KG1 (cell line): ENCODE measurements at regions not wholly inside any gene's neighbourhood (a gene's known extent, or its start where the extent isn't known, plus 50 kb on each side); places are given as distances from the start of the nearest gene placed in this dataset.

Experiments used
- DNase-seq: peaks from one replicate; lab custom pipeline; 2025; lab: John Stamatoyannopoulos, UW

DNA sequence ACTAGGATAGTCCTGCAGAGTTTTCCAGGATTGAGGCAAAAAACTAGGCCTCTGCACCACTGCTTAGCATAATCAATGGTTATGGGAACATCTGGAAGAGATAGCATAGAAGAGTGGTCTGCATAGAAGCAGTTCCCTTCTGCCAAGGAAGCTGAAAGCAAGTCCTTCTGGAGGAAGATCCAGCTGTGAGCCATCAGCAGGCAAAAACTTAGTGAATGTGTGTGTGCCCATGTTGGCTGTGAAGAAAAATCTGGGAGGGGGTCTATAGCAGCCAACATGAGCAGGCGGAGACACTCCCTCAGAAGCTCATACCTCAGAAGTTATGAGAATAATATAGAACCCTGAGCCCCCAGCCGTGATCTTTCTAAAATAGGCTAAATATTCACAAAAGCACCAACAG is 228.1 kb upstream of the STEAP1 start:
- DNase-seq, result no peak

DNA sequence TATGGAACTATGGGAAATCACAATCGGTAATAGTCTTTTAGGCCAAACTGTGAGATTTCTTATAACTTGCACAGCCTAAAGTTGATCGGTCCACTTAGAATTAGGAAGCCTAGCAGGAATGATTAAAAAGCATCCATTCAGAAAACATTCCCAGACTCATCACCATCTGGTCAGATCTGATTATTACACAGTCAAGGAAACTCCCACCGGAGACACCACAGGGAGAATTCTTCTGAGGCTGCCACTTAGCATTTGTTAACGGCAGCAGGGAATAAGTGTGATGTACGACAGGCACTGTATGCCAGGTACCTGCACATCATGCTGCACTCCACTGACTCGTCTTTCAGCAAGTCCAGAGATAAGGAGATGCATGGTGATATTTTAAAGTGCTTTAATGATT is 227.6 kb upstream of the STEAP1 start:
- DNase-seq, result no peak

DNA sequence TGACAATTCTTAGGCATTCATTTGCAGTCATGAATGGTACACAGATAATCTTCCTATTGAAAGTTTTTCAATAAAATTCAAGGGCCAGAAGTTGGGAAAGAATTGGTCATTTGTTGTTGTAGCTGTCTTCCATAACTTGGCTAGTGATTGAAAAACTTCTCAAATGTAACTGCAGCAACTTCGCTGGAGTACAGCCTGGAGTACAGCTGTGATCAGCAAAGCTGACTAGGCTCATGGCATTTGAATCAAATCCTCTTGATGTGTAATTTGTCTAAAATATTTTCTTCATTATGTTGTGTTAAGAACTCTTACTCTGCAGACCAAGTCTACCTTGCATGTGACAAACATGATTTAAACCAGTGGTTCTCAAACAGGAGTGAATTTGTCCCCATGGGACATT is 226.5 kb upstream of the STEAP1 start:
- no peak for DNase-seq

DNA sequence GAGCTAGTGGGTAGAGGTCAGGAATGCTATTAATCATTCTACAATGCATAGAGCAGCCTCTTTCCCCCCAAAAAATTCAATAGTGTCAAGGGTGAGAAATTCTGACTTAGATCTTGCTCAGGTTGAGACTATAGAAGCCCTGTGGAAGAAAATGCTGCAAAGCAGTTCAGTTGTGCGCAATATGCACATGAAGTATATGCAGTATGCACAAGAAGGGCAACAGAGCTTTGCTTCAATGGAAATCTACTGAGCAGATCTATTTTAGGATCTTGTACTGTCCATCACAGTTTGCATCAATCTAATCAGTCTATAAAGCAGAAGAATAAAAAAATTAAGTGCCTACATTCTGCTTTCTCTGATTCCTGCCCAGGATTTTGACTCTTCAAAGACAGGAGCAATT is 225.8 kb upstream of the STEAP1 start:
- no peak for DNase-seq

DNA sequence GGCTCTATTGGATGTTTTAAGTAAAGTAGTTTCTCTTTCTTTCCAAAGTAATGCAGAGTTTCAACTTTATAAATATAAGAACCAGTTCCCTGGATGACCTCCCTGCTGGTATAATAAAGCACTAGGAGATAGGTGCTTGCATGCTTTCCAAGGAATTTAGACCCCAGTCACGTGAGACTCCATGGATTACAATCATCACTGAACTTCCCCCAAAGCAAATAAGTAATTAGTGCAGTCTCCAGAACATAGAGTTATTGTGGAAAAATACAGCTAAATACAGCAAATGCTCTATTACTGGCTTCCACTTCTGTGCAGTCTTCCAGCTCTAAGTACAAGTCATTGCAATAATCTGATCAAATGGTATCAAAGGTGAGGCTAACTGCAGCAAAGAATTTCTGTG is 220.2 kb upstream of the STEAP1 start:
- no peak for DNase-seq

DNA sequence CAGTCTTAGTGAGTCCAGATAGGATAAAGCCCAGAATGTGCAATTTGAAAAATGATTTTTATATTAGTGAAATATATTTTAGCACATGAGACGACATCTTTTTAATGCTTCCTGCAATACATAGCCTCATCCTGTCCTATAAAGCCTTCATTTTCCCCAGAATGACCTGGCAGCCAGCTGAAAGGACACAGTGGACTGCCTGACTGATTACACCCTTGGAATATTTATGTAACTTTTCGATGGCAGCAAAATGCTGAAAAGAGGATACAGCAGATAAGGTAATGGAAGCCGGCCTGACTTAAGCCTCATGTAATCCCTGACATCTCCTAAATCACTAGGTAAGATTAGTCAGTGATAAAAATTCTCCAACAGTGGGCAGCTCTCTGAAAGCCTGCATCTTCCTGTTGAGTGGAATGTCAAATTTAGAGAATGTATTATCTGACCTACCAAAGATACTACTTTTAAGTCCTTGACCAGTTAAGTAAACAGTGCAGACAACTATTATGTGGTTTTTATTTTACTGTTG is 210.7 kb upstream of the STEAP1 start:
- DNase-seq, result no peak

DNA sequence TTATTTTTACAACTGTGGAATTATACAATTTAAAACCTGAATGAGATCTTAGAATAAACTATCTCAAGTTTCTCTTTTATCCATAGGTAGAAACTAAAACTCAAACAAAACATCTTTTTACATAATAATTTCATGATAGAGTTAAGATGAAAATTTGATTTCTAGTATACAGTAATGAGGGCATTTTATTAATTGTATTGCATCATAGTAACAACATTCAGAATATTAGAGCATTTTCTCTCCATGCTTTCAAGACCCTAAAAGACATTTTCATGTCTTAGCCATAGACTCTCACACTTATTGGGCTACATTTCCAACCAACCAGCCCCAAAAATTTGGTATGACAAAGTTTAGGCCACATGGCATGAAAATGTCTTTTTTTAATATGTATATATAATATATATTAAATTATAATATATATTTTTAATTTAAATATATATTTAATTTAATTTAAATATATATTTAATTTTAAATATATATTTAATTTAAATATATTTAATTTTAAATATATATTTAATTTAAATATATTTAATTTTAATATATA is 195.7 kb upstream of the STEAP1 start:
- no peak for DNase-seq

DNA sequence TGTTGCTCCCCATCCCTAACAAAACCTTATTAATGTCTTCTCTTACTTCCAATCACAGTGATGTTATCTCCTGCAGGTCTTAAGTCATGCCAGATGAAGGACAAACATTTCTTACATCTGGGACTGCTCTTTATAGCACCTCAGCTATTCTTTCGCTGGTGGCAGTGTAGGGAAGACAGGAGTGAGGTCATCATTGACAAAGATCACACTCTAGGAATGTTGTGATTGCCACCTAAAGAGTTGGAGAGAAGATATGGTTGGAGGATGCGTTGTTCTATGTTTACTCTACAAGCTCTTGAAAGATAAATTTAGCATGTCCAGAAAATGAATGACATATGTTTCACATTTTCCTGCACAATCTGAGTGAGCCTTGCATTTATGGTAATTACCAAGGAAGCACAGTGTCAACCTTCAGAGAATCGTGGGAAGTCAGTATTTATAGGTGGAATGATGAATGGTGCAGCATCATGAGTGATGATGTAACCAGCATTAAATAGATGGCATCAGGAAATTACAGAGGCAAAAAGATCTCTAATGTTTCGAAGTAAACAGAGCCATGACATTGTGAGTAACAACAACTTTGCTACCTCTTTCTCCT is 188.1 kb upstream of the STEAP1 start:
- DNase-seq, result no peak

DNA sequence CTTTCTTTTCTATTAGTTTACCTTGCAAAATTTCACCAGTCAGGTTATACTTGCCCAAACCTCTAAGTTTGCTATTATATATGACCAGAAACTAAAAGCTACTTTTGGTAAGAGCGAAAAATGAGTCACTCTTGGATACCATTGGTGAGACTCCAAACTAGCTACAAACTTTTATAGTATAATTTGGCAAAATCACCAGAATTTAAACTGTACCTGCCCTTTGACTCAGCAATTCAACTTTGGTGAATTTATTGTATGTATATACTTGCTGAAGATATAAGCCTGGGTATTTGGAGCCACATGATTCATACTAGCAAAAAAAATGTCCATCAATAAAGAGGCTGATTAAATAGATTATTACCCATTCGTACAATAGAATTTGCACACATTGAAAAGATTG is 178.7 kb upstream of the STEAP1 start:
- DNase-seq, result no peak

DNA sequence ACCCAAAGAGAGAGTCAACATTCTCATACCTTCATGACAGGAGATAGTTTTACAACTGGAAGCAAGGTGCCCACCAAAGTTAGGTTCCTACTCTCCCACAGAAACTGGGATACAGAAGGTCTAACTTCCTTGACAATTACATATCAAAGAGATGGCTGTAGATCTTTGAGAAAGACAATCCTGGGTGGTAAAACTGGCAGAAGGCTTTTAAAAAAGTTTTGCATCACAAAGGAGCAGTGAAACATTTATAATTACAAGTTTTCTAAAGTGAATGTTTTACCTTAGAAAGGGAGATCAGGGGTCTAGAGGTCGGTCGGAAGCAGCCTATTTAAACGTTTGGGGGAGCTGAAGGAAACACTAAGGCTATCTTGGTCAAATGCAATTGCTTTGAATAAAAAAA is 166.6 kb upstream of the STEAP1 start:
- no peak for DNase-seq

DNA sequence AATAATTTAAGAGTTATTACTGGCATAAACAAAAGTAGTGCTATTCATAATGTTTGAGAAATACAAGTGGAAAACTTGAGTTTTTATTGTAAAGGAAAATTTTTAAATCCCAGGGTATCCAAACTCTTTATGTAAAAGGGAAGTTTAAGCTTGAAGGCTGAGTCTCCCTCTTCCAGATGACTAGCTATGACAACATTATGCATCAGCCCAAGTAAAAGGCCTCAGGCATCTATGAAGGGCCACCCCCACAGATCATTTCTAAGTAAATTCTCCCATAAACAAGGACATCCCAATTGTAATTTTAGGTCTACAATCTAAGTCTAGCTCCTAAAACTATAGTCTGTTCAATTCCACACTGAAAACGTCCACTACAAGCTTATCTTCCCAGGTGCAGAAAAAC is 166.2 kb upstream of the STEAP1 start:
- no peak for DNase-seq

DNA sequence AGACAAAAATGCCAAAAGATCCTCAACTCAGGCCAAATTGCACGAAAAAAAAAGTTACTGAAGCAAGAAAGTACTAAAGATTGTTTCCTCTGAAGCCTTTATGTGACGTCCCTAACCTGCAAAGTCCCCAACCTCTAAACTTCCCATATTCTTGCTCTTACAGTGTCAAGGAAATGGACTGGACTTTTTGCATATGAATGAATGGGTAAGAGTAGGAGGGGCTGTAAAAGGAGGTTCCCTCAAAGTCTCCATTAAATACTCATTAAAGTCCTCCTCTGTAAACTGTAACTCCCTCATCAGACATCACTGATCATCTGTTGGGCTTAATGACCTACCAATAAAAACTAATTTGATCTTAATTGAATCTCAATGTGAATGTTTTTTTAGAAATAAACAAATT is 164.8 kb upstream of the STEAP1 start:
- no peak for DNase-seq

DNA sequence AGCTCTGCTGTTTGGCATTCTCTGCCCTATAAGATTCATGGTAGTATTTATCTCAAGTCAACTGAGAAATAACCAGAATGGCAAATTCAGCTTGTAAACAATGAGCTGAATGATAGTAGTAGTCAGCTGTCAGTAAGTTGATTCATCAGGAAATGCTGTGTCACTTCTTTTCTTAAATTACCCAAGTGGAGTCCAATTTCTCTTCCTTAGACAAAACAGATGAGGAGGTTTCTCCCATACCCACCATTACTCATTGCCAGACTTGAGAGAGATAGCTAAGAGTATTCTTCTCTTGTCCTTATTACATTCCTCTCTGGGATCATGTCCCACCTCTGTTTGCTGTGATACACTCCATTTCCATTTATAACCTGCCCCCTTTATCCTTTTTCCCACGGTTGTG is 159.8 kb upstream of the STEAP1 start:
- DNase-seq, result no peak

DNA sequence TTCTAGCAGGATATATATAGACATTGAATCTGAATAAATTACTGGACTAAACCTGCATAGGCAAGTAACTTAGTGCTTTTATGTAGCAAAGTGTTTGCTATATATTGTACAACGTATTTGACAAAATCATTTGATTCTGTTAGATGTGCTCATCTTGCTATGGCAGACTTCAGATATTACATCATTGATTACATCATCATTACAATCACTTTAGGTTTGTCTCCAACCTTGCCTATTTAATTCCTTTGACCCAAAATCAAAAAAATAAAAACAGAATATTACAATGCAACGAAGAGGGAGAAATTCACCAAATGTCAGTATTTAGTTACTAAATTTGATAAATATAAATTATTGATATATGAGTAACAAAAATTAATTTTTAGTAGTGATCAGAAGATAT is 155.7 kb upstream of the STEAP1 start:
- DNase-seq, result no peak

DNA sequence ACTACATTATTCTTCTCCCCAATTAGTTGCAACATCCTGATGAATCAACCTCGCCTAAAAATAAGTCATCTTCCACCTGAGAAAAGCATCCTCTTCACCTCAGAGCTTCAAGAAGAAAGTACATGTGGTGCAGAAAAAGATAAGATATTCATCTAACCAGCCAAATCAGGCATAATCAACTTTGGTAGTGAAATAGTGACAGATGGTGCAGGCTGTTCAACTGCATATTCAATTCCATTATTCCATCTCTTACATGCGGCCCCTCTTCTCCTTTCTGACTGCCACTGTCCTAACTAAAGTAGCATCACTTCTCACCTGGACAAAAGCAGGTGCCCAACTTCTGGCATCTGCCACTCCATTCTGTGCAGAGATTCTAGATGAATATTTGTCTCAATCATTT is 148.4 kb upstream of the STEAP1 start:
- no peak for DNase-seq

DNA sequence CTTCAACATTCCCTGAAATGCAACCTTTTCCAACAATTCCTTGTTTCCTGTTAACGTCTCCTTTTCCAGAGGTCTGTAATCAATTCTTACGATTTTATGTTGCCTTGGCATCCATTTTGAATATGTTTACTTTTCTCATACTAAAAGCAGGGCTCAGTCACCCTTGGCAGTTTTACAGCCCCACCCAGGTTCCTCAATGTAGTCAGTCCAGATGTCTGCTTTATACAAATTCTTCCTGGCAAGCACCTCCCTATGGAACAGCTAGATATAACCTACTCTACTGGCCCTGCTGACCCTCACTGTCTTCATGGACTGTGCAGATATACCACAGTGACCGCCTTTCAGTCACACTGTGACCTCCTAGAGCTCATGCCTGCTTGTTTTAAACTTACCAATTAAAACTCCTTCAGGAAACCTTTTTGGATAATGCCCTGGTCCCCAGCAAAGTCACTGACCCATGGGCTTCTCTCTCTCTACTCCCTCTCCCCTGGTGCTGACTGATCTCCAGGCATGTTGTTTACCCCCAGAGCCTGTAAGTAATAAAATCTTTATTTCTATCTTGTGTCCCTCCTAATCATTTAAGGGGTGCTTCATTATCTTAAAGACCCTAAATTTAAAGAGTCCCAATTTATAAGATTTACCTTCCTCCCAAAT is 147.1 kb upstream of the STEAP1 start:
- no peak for DNase-seq

DNA sequence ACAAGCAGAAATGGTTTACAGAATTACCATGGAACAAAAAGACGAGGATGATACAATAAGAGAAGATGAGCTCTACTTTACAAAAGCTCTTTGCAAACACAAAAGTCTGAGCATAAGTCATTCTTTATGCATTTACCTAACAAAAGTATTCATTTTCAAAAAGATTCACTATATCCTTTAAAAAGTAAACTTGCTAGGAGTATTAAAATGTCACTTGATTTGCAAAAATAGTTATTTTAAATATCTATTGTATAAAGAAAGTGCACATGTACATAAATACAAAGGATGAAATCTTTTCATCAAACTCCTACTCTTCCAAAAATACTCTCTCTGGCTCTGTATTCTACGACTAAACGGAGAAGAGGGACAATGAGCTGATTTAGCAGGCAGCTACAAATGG is 146.4 kb upstream of the STEAP1 start:
- no peak for DNase-seq

DNA sequence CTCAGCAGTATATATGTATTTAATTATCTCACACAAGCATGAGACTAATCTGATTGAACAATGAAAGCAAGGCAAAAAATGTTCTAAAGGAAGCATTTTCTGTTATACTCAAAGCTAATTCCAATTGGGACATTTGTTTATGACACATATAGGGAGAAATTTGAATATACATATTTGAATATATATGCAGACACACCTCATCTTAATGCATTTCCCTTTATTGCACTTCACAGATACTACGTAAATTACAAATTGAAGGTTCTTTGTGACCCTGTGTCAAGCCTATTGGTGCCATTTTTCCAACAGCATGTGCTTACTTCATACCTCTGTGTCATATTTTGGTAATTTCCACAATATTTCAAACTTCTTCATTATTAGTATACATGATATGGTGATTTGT is 132.1 kb upstream of the STEAP1 start:
- no peak for DNase-seq

DNA sequence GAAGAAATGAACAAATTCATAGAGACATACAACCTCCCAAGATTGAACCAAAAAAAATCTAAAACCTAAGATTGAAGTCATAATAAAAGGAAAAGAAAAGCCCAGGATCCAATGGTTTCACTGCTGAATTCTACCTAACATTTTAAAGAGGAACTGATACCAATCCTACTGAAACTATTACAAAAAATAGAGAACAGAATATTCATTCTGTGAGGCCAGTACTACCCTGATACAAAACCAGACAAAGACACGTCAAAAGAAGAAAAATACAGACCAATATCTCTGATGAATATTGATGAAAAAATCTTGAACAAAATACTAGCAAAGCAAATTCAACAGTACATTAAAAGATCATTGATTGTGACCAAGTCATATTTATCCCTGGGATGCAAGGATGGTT is 128.5 kb upstream of the STEAP1 start:
- DNase-seq, result no peak

DNA sequence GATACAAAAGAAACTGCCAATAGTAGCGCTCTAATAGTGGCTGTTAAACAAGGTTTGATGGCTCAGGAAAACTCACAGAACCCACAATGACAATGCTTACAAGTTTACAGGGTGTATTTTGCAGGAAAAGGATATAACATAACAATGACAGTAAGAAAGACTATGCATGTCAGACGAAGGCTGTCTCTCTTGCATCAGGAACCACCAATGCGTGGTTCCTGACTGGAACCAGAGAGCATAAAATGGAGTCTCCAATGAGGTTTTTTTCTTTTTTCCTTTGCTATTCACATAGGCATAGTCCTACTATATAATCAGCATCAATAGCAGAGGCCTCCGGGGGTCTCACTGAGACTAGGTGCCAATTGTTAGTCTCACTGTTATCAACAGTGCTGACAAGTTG is 120.4 kb upstream of the STEAP1 start:
- DNase-seq, result no peak

DNA sequence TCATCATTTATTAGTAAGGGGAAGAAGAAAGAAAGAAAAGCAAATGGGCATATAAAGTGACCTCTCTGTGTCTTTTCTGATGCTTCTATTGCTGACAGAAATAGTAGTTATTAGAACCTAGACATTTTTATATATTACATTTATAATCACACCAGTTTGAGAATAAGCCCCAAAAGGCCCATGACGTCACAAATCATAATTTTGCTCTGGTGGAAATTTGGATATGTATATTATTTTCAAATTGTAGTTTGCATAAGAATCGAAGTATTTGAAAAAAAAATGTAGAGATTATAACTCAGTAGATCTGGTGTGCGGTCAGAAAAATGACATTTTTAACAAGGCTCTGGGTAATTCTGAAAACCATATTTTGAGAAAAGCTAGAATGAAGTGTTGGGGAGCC is 101.2 kb upstream of the STEAP1 start:
- DNase-seq, result no peak

DNA sequence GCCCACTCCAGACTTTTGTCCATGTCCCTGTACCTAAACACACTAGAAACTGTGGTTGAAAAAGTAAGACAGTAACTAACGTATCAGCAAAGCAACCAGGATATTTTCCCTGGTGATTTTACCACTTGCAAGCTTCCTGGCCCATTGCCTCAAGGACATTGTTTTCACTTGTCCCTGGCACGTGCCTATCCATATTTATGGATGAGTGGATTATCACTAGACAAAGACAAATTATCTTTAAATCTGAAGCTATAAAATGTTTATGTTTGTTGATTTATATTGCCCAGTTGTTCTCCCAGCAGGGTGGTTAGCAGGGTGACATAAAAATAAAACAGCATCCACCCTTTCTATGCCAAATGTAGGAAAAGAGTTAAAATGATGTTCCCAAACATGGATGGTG is 93.2 kb upstream of the STEAP1 start:
- DNase-seq, result no peak

DNA sequence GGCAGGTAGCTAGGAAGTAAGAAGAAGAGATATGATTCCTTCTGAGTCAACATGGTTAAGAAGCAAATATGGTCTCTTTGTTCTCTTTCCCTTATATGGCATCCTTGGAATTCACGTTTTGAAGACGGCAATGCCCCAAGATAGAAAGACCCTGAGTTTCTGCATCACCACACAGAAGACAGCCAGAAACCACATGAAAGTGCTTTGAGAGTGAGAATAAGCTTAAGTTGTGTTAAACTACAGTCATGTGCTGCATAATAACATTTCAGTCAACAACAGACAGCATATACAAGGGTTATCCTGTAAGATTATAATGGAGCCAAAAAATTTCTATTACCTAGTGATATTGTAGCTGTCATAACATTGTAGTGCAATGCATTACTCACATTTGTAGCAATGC is 89.9 kb upstream of the STEAP1 start:
- no peak for DNase-seq

DNA sequence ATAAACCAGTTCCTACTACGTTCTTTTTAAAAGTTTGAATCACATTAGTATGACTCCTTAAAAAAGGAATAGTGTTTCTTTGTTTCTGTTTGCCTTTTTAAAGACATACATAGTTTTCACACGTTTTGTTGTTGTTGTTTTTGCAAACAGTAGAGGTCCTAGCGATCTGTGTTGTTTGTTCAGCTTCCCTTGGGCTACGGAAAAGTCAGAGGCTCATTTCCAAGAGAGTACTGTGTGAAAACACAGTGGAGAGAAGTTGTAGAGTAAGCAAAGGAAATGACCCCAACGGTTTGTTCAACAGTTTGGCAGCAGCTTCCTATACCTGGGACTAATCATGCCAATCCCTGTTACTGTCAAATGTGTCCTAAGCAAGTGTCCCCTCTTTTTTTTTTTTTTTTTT is 87.1 kb upstream of the STEAP1 start:
- DNase-seq, result no peak
